NCI-H748 (cell line): ENCODE measurements at regions not wholly inside any gene's neighbourhood (a gene's known extent, or its start where the extent isn't known, plus 50 kb on each side); places are given as distances from the start of the nearest gene placed in this dataset.

Source experiments
- DNase-seq: peaks from one replicate; lab custom pipeline; 2025; ENCODE audit not compliant: unreplicated experiment; lab: John Stamatoyannopoulos, UW

GRCh38 chr1:58390091-58390490, 156.4 kb downstream of the OMA1 start:
- no peak for DNase-seq

- no peak for DNase-seq
These were observed 166.2 kb downstream of the OMA1 start for GRCh38 chr1:58380345-58380744.

GRCh38 chr1:58367217-58367616, 179.3 kb downstream of the OMA1 start:
- no peak for DNase-seq

- no peak for DNase-seq
These were observed 181.2 kb downstream of the OMA1 start for GRCh38 chr1:58365328-58365727.

- peak; percentile 31 for DNase-seq
These were observed 182.9 kb downstream of the OMA1 start for GRCh38 chr1:58363585-58363984.

GRCh38 chr1:58361134-58361533, 185.4 kb downstream of the OMA1 start:
- DNase-seq: no peak

- DNase-seq: peak; percentile 21
These were observed 188.2 kb downstream of the OMA1 start for GRCh38 chr1:58358346-58358745.

- DNase-seq: no peak
These were observed 190.1 kb downstream of the OMA1 start for GRCh38 chr1:58356402-58356801.

GRCh38 chr1:58353168-58353567, 193.4 kb downstream of the OMA1 start:
- DNase-seq: no peak

- no peak for DNase-seq
These were observed 193.9 kb downstream of the OMA1 start for GRCh38 chr1:58352476-58353092.

GRCh38 chr1:58346036-58346355, 200.5 kb downstream of the OMA1 start:
- DNase-seq: no peak

GRCh38 chr1:58345215-58346035, 201.1 kb downstream of the OMA1 start:
- no peak for DNase-seq

- no peak for DNase-seq
These were observed 206.3 kb downstream of the OMA1 start for GRCh38 chr1:58340185-58340584.

- DNase-seq: no peak
These were observed 208.4 kb downstream of the OMA1 start for GRCh38 chr1:58338081-58338480.

GRCh38 chr1:58333511-58333910, 213.0 kb downstream of the OMA1 start:
- no peak for DNase-seq

- no peak for DNase-seq
These were observed 215.4 kb downstream of the OMA1 start for GRCh38 chr1:58331156-58331555.

GRCh38 chr1:58325866-58326265, 220.7 kb downstream of the OMA1 start:
- DNase-seq: no peak

- no peak for DNase-seq
These were observed 222.0 kb downstream of the OMA1 start for GRCh38 chr1:58324558-58324957.

GRCh38 chr1:58318157-58319005, 228.1 kb downstream of the OMA1 start:
- DNase-seq: no peak

GRCh38 chr1:58317694-58318093, 228.8 kb downstream of the OMA1 start:
- no peak for DNase-seq

GRCh38 chr1:58317086-58317485, 229.4 kb downstream of the OMA1 start:
- DNase-seq: no peak

GRCh38 chr1:58316141-58316540, 230.4 kb downstream of the OMA1 start:
- no peak for DNase-seq
